Colonic mucosa (tissue), 4 donors: ENCODE measurements at regions not wholly inside any gene's neighbourhood (a gene's known extent, or its start where the extent isn't known, plus 50 kb on each side); places are given as distances from the start of the nearest gene placed in this dataset.

Experiments used
- DNase-seq: peaks from one replicate; pipeline ENCODE4 v3.0.0-alpha.2; 2020
- H3K27ac ChIP-seq: fragments of 200-600 bp; one replicate; pipeline ENCODE4 v1.8.0; 2021
- H3K27me3 ChIP-seq: fragments of 200-600 bp; one replicate; pipeline ENCODE4 v1.8.0; 2021
- H3K36me3 ChIP-seq: fragments of 200-600 bp; one replicate; pipeline ENCODE4 v1.8.0; 2021
- H3K4me1 ChIP-seq: fragments of 200-600 bp; one replicate; pipeline ENCODE4 v1.8.0; 2021; ENCODE audit warnings: mild to moderate bottlenecking
- H3K4me3 ChIP-seq: fragments of 200-600 bp; one replicate; pipeline ENCODE4 v1.8.0; 2021
- H3K9ac ChIP-seq, 2 donors: one replicate each; pipeline ENCODE4 v1.7.0; 2013; ENCODE audit warnings: control low read depth in 2 of 2, low read depth in 2 of 2, low read length in 2 of 2
- H3K9me3 ChIP-seq: fragments of 200-600 bp; one replicate; pipeline ENCODE4 v1.8.0; 2021
- intact Hi-C: fragments of 100-400 bp; cut with DNase I; formaldehyde crosslinking; loops from one replicate; pipeline ENCODE4 v1.14.1; 2022
- TF ChIP-seq, protein P1 (sequence below): fragments of 200-600 bp; IDR thresholded peaks from one replicate; pipeline ENCODE4 v1.8.0; 2022; ENCODE audit warnings: antibody characterized with exemption, mild to moderate bottlenecking
- donor health status: healthy.
- donor health status: DM: no; HTN: no; CAD: no.
- donor health status: DM: no; HTN: no; CAD: no.

DNA sequence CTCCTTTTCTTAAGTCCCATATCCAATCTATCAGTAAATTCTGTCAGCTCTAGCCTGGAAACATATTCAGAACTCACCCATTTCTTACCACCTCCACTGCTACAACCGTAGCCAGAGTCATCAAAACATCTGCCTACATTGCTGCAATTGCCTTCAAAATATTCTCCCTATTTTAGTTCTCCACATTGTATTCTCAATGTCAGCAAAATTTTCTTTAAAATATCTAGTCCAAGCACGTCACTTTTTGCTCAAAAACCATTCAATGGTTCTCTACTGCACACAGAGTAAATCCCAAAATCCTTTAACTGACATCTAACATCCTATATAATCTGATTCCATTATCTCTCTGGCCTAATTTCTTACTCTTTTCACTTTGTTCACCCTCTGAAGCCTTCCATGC is 68.5 kb upstream of the ERBB4 start:
- TF ChIP-seq, protein P1, sequence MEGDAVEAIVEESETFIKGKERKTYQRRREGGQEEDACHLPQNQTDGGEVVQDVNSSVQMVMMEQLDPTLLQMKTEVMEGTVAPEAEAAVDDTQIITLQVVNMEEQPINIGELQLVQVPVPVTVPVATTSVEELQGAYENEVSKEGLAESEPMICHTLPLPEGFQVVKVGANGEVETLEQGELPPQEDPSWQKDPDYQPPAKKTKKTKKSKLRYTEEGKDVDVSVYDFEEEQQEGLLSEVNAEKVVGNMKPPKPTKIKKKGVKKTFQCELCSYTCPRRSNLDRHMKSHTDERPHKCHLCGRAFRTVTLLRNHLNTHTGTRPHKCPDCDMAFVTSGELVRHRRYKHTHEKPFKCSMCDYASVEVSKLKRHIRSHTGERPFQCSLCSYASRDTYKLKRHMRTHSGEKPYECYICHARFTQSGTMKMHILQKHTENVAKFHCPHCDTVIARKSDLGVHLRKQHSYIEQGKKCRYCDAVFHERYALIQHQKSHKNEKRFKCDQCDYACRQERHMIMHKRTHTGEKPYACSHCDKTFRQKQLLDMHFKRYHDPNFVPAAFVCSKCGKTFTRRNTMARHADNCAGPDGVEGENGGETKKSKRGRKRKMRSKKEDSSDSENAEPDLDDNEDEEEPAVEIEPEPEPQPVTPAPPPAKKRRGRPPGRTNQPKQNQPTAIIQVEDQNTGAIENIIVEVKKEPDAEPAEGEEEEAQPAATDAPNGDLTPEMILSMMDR: no peak
- Histone ChIP-seq H3K27ac (no peak overlapping the region), H3K4me3 (no peak overlapping the region), H3K4me1 (no peaks in the 10 kb centered on the region), H3K9ac (no peak overlapping the region), H3K27me3 (no peaks in the 10 kb centered on the region), H3K36me3 (no peaks in the 10 kb centered on the region), H3K9me3 (no peaks in the 10 kb centered on the region)
- DNase-seq: no peak
- intact Hi-C loops: no loop called here

DNA sequence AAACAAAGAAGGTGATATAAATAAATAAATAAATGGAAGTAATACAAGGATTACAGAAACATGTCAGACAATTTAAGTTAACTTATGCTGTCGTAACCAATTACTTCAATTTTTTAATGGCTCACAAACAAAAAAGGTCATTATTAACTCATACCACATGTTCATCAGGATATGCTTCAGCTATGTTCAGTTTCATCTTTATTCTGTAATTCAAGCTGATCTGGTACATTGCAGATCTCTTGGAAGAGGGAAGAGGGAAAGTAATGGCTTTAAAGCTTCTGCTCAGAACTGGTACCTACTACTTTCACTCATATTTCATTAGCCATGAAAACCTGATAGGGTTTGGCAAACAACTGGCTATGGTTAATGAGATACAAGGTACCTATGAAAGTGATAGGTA is 67.6 kb upstream of the ERBB4 start:
- TF ChIP-seq, protein P1: no peak
- Histone ChIP-seq H3K27me3 (no peaks in the 10 kb centered on the region), H3K9ac (no peak overlapping the region), H3K4me1 (no peaks in the 10 kb centered on the region), H3K27ac (no peak overlapping the region), H3K36me3 (no peaks in the 10 kb centered on the region), H3K9me3 (no peaks in the 10 kb centered on the region), H3K4me3 (no peak overlapping the region)
- intact Hi-C loops: no loop called here
- DNase-seq: no peak

DNA sequence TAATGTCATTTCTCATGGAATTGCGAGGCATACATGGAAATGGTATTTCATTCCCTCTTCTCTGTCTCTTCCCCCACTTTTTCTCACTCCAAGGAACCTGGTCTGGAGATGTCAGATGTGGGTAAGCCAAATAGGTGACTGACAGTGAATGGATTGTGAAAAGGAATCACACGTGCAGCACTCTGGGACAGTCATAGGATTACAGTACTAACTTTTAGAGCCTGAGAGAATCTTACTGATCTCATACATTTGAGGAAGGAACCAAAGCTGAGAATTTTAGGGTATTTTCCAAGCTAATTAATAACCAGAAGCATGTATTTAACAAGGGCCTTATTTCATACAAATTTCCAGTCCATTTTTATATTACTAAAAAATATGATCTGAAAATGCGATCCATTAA is 58.1 kb upstream of the ERBB4 start:
- Histone ChIP-seq H3K36me3 (no peaks in the 10 kb centered on the region), H3K9me3 (no peaks in the 10 kb centered on the region), H3K27me3 (no peaks in the 10 kb centered on the region), H3K4me1 (no peaks in the 10 kb centered on the region), H3K9ac (no peak overlapping the region), H3K4me3 (no peak overlapping the region), H3K27ac (no peak overlapping the region)
- intact Hi-C loops: no loop called here
- no peak for DNase-seq
- TF ChIP-seq, protein P1: no peak

DNA sequence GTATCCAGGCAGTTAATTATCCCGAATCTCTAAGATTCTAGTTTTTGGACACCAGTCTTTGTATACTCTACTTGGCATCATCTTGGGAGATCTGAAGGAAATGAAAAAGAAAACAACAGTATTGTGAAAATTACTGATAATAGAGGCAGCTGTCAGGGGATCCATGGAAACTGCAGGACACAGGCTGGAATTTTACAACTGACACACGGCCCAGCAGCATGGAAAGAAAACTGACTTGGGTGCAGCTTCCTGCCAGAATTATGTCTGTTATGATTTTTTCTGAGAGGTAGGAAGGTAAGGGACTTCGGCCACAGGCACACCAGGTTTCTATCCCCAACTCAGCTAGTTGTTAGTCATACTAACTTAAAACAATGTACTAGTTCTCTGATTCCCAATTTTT is 57.7 kb upstream of the ERBB4 start:
- H3K9me3 ChIP-seq: no peaks in the 10 kb centered on the region
- H3K4me1 ChIP-seq: no peaks in the 10 kb centered on the region
- DNase-seq: no peak
- no peaks in the 10 kb centered on the region for H3K36me3 ChIP-seq
- TF ChIP-seq, protein P1: no peak
- H3K27me3 ChIP-seq: no peaks in the 10 kb centered on the region
- H3K4me3 ChIP-seq: no peak overlapping the region
- intact Hi-C loops: no loop called here
- H3K27ac ChIP-seq: no peak overlapping the region
- H3K9ac ChIP-seq: no peak overlapping the region

DNA sequence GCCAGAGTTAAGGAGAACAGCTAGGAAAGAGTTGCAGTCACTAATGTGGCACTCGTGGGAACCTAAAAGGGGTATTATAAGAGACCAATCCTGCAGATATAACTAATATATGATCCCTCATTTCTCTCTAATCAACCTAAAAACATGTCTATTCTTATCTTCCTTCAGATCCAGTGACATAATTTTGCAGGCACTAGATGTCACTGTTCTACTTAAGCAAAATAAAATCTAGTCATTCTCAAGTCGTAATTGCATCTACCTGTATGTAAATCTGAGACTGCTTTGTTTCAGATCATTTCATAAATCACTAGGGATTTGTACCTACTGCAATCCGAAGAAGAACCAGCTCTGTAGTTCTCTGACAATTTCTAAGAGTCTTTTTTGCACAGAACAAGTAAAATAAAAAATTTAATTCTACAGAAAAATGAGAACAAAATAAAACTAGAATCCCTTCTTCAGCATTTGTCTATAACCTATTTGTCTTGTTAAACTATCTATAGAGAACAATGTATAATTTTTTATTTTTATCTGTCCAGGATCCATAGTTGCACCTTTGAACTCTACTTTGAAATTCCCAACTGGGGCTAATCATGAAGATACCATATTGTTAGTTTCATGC is 56.5 kb upstream of the ERBB4 start:
- Histone ChIP-seq H3K4me3 (no peak overlapping the region), H3K9ac (no peak overlapping the region), H3K4me1 (no peaks in the 10 kb centered on the region), H3K27ac (no peak overlapping the region), H3K36me3 (no peaks in the 10 kb centered on the region), H3K27me3 (no peaks in the 10 kb centered on the region), H3K9me3 (no peaks in the 10 kb centered on the region)
- no peak for DNase-seq
- intact Hi-C loops: no loop called here
- TF ChIP-seq, protein P1: no peak

DNA sequence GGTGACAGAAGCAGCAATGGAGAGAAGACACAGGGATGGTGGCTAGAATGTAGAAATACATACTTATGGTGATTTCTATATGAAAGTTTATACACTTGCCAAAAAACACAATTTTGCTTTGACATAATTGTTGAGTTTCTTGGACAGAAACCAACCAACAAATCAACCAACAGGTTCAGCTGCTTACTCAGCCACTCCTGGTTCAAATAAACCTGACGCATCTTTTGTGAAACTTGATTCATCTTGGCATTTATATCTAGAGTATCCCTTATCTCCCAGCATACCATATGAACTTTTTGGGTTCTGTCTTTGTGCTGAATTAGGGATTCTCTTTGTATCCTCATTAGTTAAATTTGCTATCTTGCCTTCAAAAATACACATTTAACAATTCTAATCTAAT is 54.1 kb upstream of the ERBB4 start:
- no peak overlapping the region for H3K4me3 ChIP-seq
- intact Hi-C loops: no loop called here
- H3K27me3 ChIP-seq: no peaks in the 10 kb centered on the region
- no peaks in the 10 kb centered on the region for H3K4me1 ChIP-seq
- no peak overlapping the region for H3K9ac ChIP-seq
- no peaks in the 10 kb centered on the region for H3K36me3 ChIP-seq
- DNase-seq: no peak
- H3K9me3 ChIP-seq: no peaks in the 10 kb centered on the region
- H3K27ac ChIP-seq: no peak overlapping the region
- TF ChIP-seq, protein P1: no peak
